ENCODE measurements at regions not wholly inside any gene's neighbourhood (a gene's known extent, or its start where the extent isn't known, plus 50 kb on each side); places are given as distances from the start of the nearest gene placed in this dataset.
"Not testable (repeated sequence)": the region's sequence is repeated elsewhere in the genome, so short reads cannot be mapped to it uniquely, and the experiment has no call there.

DNA sequence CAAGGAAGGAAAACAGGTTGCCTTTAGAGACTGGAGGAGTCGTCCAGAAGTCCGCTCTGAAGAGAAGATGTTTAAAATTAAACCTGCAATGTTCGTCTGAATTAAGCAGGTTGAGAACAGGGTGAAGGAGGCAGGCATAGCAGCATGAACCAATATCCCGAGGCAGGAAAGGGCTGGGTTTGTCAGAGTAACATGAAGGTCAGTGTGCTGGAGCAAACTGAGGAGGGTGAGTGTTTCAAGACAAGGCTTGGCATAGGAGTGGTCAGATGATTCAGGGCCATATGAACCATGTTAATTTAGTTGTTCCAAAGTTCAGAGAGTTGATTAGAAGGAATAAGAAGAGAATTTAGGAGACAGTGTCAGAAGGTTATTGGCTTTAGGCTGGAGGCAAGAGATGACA lies 93.3 kb downstream of the UTRN start:
- peaks cover 11% of the 10 kb centered on the region for H3K9me3 ChIP-seq (ENCODE audit: control insufficient read depth, insufficient read depth, low read length)

GRCh38 chr6:144379356-144379755 lies 94.2 kb downstream of the UTRN start:
- Histone ChIP-seq H3K27me3 (ENCODE audit: control insufficient read depth, insufficient read depth, low read length) (no peaks in the 10 kb centered on the region), H3K9ac (ENCODE audit: low read depth, low read length) (no peak overlapping the region), H3K4me1 (ENCODE audit: control insufficient read depth, insufficient read depth, low read length) (no peaks in the 10 kb centered on the region), H3K9me3 (ENCODE audit: control insufficient read depth, insufficient read depth, low read length) (peaks cover 11% of the 10 kb centered on the region), H3K36me3 (ENCODE audit: control insufficient read depth, insufficient read depth, low read length) (no peaks in the 10 kb centered on the region), H3K27ac (ENCODE audit: low read depth, low read length) (no peak overlapping the region), H3K4me3 (ENCODE audit: low read depth, low read length) (no peak overlapping the region)

More for the DNA sequence above, 93.3 kb downstream of the UTRN start:
- no peak overlapping the region for H3K4me3 ChIP-seq (ENCODE audit: low read depth, low read length)
- H3K27ac ChIP-seq (ENCODE audit: low read depth, low read length), result no peak overlapping the region
- H3K9ac ChIP-seq (ENCODE audit: low read depth, low read length), result no peak overlapping the region
- H3K36me3 ChIP-seq (ENCODE audit: control insufficient read depth, insufficient read depth, low read length), result no peaks in the 10 kb centered on the region
- H3K27me3 ChIP-seq (ENCODE audit: control insufficient read depth, insufficient read depth, low read length), result no peaks in the 10 kb centered on the region
- no peaks in the 10 kb centered on the region for H3K4me1 ChIP-seq (ENCODE audit: control insufficient read depth, insufficient read depth, low read length)

DNA sequence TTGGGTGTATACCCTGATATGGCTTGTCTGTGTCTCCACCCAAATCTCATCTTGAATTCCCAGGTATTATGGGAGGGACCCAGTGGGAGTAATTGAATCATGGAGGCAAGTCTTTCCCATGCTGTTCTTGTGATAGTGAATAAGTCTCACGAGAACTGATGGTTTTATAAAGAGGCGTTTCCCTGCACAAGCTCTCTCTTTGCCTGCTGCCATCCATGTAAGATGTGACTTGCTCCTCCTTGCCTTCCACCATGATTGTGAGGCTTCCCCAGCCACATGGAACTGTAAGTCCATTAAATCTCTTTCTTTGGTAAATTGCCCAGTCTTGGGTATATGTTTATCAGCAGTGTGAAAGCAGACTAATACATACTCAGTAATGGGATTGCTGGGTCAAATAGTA lies 96.4 kb downstream of the UTRN start:
- H3K27ac ChIP-seq (ENCODE audit: low read depth, low read length); H3K4me3 ChIP-seq (ENCODE audit: low read depth, low read length); H3K36me3 ChIP-seq (ENCODE audit: control insufficient read depth, insufficient read depth, low read length); H3K9ac ChIP-seq (ENCODE audit: low read depth, low read length); H3K4me1 ChIP-seq (ENCODE audit: control insufficient read depth, insufficient read depth, low read length); H3K27me3 ChIP-seq (ENCODE audit: control insufficient read depth, insufficient read depth, low read length): not testable (repeated sequence)
- H3K9me3 ChIP-seq (ENCODE audit: control insufficient read depth, insufficient read depth, low read length), result peaks cover 11% of the 10 kb centered on the region

- H3K27ac ChIP-seq (ENCODE audit: low read depth, low read length), result no peak overlapping the region
- no peaks in the 10 kb centered on the region for H3K27me3 ChIP-seq (ENCODE audit: control insufficient read depth, insufficient read depth, low read length)
- H3K4me1 ChIP-seq (ENCODE audit: control insufficient read depth, insufficient read depth, low read length), result no peaks in the 10 kb centered on the region
- H3K4me3 ChIP-seq (ENCODE audit: low read depth, low read length), result no peak overlapping the region
- peaks cover 11% of the 10 kb centered on the region for H3K9me3 ChIP-seq (ENCODE audit: control insufficient read depth, insufficient read depth, low read length)
- no peak overlapping the region for H3K9ac ChIP-seq (ENCODE audit: low read depth, low read length)
- no peaks in the 10 kb centered on the region for H3K36me3 ChIP-seq (ENCODE audit: control insufficient read depth, insufficient read depth, low read length)
Observed at GRCh38 chr6:144383336-144383735, 98.2 kb downstream of the UTRN start.

GRCh38 chr6:144384427-144384826 lies 99.3 kb downstream of the UTRN start:
- Histone ChIP-seq H3K4me1 (ENCODE audit: control insufficient read depth, insufficient read depth, low read length) (no peaks in the 10 kb centered on the region), H3K36me3 (ENCODE audit: control insufficient read depth, insufficient read depth, low read length) (no peaks in the 10 kb centered on the region), H3K27ac (ENCODE audit: low read depth, low read length) (no peak overlapping the region), H3K9ac (ENCODE audit: low read depth, low read length) (no peak overlapping the region), H3K9me3 (ENCODE audit: control insufficient read depth, insufficient read depth, low read length) (peaks cover 11% of the 10 kb centered on the region), H3K4me3 (ENCODE audit: low read depth, low read length) (no peak overlapping the region), H3K27me3 (ENCODE audit: control insufficient read depth, insufficient read depth, low read length) (no peaks in the 10 kb centered on the region)

DNA sequence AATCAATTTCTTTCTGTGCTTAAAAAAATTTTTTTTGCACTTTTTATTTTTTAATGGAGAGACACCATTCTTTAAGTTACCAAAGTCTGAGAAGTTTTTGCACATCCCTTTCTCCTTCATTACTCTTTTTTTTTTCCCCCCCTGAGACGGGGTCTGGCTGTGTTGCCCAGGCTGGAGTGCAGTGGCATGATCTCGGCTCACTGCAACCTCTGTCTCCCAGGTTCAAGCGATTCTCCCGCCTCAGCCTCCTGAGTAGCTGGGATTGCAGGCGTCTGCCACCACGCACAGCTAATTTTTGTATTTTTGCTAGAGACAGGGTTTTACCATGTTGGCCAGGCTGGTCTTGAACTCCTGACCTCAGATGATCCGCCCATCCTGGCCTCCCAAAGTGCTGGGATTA lies 104.3 kb downstream of the UTRN start:
- not testable (repeated sequence) for H3K36me3 ChIP-seq (ENCODE audit: control insufficient read depth, insufficient read depth, low read length); H3K9ac ChIP-seq (ENCODE audit: low read depth, low read length); H3K9me3 ChIP-seq (ENCODE audit: control insufficient read depth, insufficient read depth, low read length); H3K4me3 ChIP-seq (ENCODE audit: low read depth, low read length); H3K27ac ChIP-seq (ENCODE audit: low read depth, low read length); H3K27me3 ChIP-seq (ENCODE audit: control insufficient read depth, insufficient read depth, low read length)
- peaks cover 15% of the 10 kb centered on the region for H3K4me1 ChIP-seq (ENCODE audit: control insufficient read depth, insufficient read depth, low read length)

- Histone ChIP-seq H3K27ac (ENCODE audit: low read depth, low read length) (peak overlapping the region; percentile 57), H3K4me1 (ENCODE audit: control insufficient read depth, insufficient read depth, low read length) (peaks cover 15% of the 10 kb centered on the region), H3K4me3 (ENCODE audit: low read depth, low read length) (peak overlapping the region; percentile 26), H3K27me3 (ENCODE audit: control insufficient read depth, insufficient read depth, low read length) (no peaks in the 10 kb centered on the region), H3K9me3 (ENCODE audit: control insufficient read depth, insufficient read depth, low read length) (no peaks in the 10 kb centered on the region), H3K9ac (ENCODE audit: low read depth, low read length) (no peak overlapping the region), H3K36me3 (ENCODE audit: control insufficient read depth, insufficient read depth, low read length) (no peaks in the 10 kb centered on the region)
Observed at GRCh38 chr6:144390202-144390601, 105.1 kb downstream of the UTRN start.

DNA sequence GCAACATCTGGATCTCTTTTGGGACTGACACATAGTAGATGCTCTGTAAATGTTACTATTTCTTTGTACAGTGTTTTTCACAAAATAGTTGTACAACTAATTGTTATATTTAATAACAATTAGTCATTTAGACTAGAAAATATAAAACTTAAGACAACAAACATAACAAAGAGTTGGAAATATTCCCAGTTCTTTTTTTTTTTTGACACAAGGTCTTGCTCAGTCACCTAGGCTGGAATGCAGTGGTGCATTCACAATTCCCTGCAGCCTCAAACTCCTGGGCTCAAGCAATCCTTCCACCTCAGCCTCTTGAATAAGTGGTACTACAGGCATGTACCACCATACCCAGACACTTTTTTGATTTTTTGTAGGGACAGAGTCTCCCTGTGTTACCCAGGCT lies 105.8 kb downstream of the UTRN start:
- Histone ChIP-seq H3K9me3 (ENCODE audit: control insufficient read depth, insufficient read depth, low read length) (no peaks in the 10 kb centered on the region), H3K27ac (ENCODE audit: low read depth, low read length) (no peak overlapping the region), H3K27me3 (ENCODE audit: control insufficient read depth, insufficient read depth, low read length) (no peaks in the 10 kb centered on the region), H3K9ac (ENCODE audit: low read depth, low read length) (no peak overlapping the region), H3K4me3 (ENCODE audit: low read depth, low read length) (no peak overlapping the region), H3K4me1 (ENCODE audit: control insufficient read depth, insufficient read depth, low read length) (peaks cover 15% of the 10 kb centered on the region), H3K36me3 (ENCODE audit: control insufficient read depth, insufficient read depth, low read length) (no peaks in the 10 kb centered on the region)

DNA sequence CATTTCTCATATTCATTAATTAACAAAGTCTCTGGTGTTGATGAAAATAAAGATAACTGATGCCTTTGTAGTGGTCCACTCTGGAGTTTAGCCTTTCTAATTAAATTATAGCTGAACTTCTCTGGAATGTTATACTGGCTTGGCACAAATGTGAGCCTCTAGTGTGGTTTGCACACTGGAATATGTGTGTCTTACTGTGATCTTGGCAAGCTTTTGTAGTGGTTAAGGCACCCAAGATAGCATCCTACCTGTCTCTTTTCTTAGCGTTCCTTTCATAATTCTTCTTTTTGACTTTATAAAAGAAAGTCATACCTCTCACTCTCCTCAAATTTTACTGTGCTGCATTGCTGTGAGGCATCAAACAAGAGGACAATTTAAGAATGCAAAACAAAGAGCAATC lies 107.4 kb downstream of the UTRN start:
- no peak overlapping the region for H3K27ac ChIP-seq (ENCODE audit: low read depth, low read length)
- no peaks in the 10 kb centered on the region for H3K27me3 ChIP-seq (ENCODE audit: control insufficient read depth, insufficient read depth, low read length)
- H3K4me3 ChIP-seq (ENCODE audit: low read depth, low read length), result no peak overlapping the region
- H3K9ac ChIP-seq (ENCODE audit: low read depth, low read length), result no peak overlapping the region
- H3K4me1 ChIP-seq (ENCODE audit: control insufficient read depth, insufficient read depth, low read length), result peaks cover 15% of the 10 kb centered on the region
- H3K36me3 ChIP-seq (ENCODE audit: control insufficient read depth, insufficient read depth, low read length), result no peaks in the 10 kb centered on the region
- no peaks in the 10 kb centered on the region for H3K9me3 ChIP-seq (ENCODE audit: control insufficient read depth, insufficient read depth, low read length)

GRCh38 chr6:144394210-144394609 lies 109.1 kb downstream of the UTRN start:
- no peak overlapping the region for H3K9ac ChIP-seq (ENCODE audit: low read depth, low read length)
- H3K27ac ChIP-seq (ENCODE audit: low read depth, low read length), result no peak overlapping the region
- H3K9me3 ChIP-seq (ENCODE audit: control insufficient read depth, insufficient read depth, low read length), result no peaks in the 10 kb centered on the region
- no peak overlapping the region for H3K4me3 ChIP-seq (ENCODE audit: low read depth, low read length)
- no peaks in the 10 kb centered on the region for H3K36me3 ChIP-seq (ENCODE audit: control insufficient read depth, insufficient read depth, low read length)
- no peaks in the 10 kb centered on the region for H3K27me3 ChIP-seq (ENCODE audit: control insufficient read depth, insufficient read depth, low read length)
- H3K4me1 ChIP-seq (ENCODE audit: control insufficient read depth, insufficient read depth, low read length), result peaks cover 15% of the 10 kb centered on the region

- Histone ChIP-seq H3K27me3 (ENCODE audit: control insufficient read depth, insufficient read depth, low read length) (no peaks in the 10 kb centered on the region), H3K4me3 (ENCODE audit: low read depth, low read length) (no peak overlapping the region), H3K27ac (ENCODE audit: low read depth, low read length) (no peak overlapping the region), H3K36me3 (ENCODE audit: control insufficient read depth, insufficient read depth, low read length) (no peaks in the 10 kb centered on the region), H3K9me3 (ENCODE audit: control insufficient read depth, insufficient read depth, low read length) (no peaks in the 10 kb centered on the region), H3K9ac (ENCODE audit: low read depth, low read length) (no peak overlapping the region), H3K4me1 (ENCODE audit: control insufficient read depth, insufficient read depth, low read length) (peaks cover 13% of the 10 kb centered on the region)
Observed at GRCh38 chr6:144395014-144395413, 109.9 kb downstream of the UTRN start.

GRCh38 chr6:144395826-144396225 lies 110.7 kb downstream of the UTRN start:
- no peaks in the 10 kb centered on the region for H3K36me3 ChIP-seq (ENCODE audit: control insufficient read depth, insufficient read depth, low read length)
- H3K27me3 ChIP-seq (ENCODE audit: control insufficient read depth, insufficient read depth, low read length), result no peaks in the 10 kb centered on the region
- no peak overlapping the region for H3K9ac ChIP-seq (ENCODE audit: low read depth, low read length)
- no peak overlapping the region for H3K4me3 ChIP-seq (ENCODE audit: low read depth, low read length)
- no peak overlapping the region for H3K27ac ChIP-seq (ENCODE audit: low read depth, low read length)
- H3K9me3 ChIP-seq (ENCODE audit: control insufficient read depth, insufficient read depth, low read length), result no peaks in the 10 kb centered on the region
- H3K4me1 ChIP-seq (ENCODE audit: control insufficient read depth, insufficient read depth, low read length), result peaks cover 4% of the 10 kb centered on the region

Data from HUES48 (cell line).